GM12878 (cell line): ENCODE measurements at regions not wholly inside any gene's neighbourhood (a gene's known extent, or its start where the extent isn't known, plus 50 kb on each side); places are given as distances from the start of the nearest gene placed in this dataset.

ENCODE experiments used
- ATAC-seq: fragments of 200-7000 bp; cut with Tn5 transposase; 3 replicates; pipeline ENCODE4 v1.9.1; 2020; ENCODE audit warnings: mild to moderate bottlenecking, moderate library complexity
- BruUV-seq: library from RNA; stranded (reverse); fragments of 400-500 nt; replicated peaks from 2 replicates; lab custom pipeline; 2021; lab: Mats Ljungman, UMichigan
- CTCF ChIA-PET: fragments of 300-600 bp; sonication (Branson Sonifier 250); formaldehyde crosslinking; extraction: SDS; loops from one replicate; lab custom pipeline; 2021; ENCODE audit warnings: inconsistent platforms; lab: Yijun Ruan, JAX
- POLR2A ChIA-PET: fragments of 350-600 bp; formaldehyde crosslinking; extraction: SDS; loops from one replicate; lab custom pipeline; 2021; ENCODE audit warnings: inconsistent platforms; lab: Charles Lee
- RAD21 ChIA-PET: fragments of 300-600 bp; sonication (Branson Sonifier 250); formaldehyde crosslinking; loops from one replicate; lab custom pipeline; 2023; ENCODE audit warnings: antibody characterized with exemption; ENCODE audit not compliant: unreplicated experiment; lab: Charles Lee
- SMC1A ChIA-PET: fragments of 300-600 bp; sonication (Branson Sonifier 250); formaldehyde crosslinking; loops from one replicate; lab custom pipeline; 2023; ENCODE audit not compliant: unreplicated experiment, uncharacterized antibody; lab: Charles Lee
- DNase-seq: peaks from one replicate; pipeline ENCODE4 v3.0.0-alpha.2; 2011; ENCODE audit warnings: low read depth, low spot score
- FAIRE-seq: peaks from 3 replicates; lab custom pipeline; 2011; peaks lifted over from hg19 to GRCh38; lab: Jason Lieb, UNC
- H2AFZ ChIP-seq: 2 replicates; pipeline ENCODE4 v1.6.0; 2011; ENCODE audit warnings: low read depth, low read length, control low read depth; ENCODE audit not compliant: control insufficient read depth
- H3K27ac ChIP-seq: 2 replicates; pipeline ENCODE4 v1.5.1; 2011; ENCODE audit warnings: control low read depth; ENCODE audit not compliant: control insufficient read depth, insufficient read depth
- H3K27me3 ChIP-seq, 2 experiments: replicated peaks in 1 of 2; 2 replicates each; pipeline versions ENCODE4 v1.6.0 to v1.6.1; 2011; ENCODE audit warnings: low read length in 1 of 2; ENCODE audit not compliant: control insufficient read depth in 2 of 2, insufficient read depth in 2 of 2
- H3K36me3 ChIP-seq, 2 experiments: 2 replicates each; pipeline ENCODE4 v1.5.1; 2011; ENCODE audit warnings: low read length in 1 of 2; ENCODE audit not compliant: control insufficient read depth in 2 of 2, insufficient read depth in 2 of 2
- H3K4me1 ChIP-seq: 2 replicates; pipeline ENCODE4 v1.6.1; 2011; ENCODE audit warnings: mild to moderate bottlenecking, low read length, moderate library complexity, mixed read lengths; ENCODE audit not compliant: control insufficient read depth, insufficient read depth
- H3K4me2 ChIP-seq: 2 replicates; pipeline ENCODE4 v1.6.0; 2011; ENCODE audit warnings: control low read depth; ENCODE audit not compliant: control insufficient read depth, insufficient read depth
- H3K4me3 ChIP-seq: fragments of 200-600 bp; sonication (generic); 2 replicates; pipeline ENCODE4 v1.5.1; 2016
- H3K79me2 ChIP-seq: 2 replicates; pipeline ENCODE4 v1.6.0; 2011; ENCODE audit warnings: low read length; ENCODE audit not compliant: control insufficient read depth, insufficient read depth
- H3K9ac ChIP-seq: 2 replicates; pipeline ENCODE4 v1.8.0; 2011; ENCODE audit warnings: low read length, control low read depth, mixed read lengths; ENCODE audit not compliant: control insufficient read depth, insufficient read depth
- H3K9me3 ChIP-seq: replicated peaks from 3 replicates; pipeline ENCODE4 v1.5.1; 2011; ENCODE audit warnings: mild to moderate bottlenecking, low read length; ENCODE audit not compliant: control insufficient read depth, insufficient read depth
- H4K20me1 ChIP-seq: 2 replicates; pipeline ENCODE4 v1.6.0; 2011; ENCODE audit not compliant: control insufficient read depth, insufficient read depth
- E2F4 ChIP-seq: IDR thresholded peaks from 2 replicates; pipeline ENCODE4 v1.6.1; 2012; ENCODE audit warnings: low read depth, low read length, improper control_type of control experiment
- E4F1 ChIP-seq: fragments of 450-650 bp; IDR thresholded peaks from 2 replicates; pipeline ENCODE4 v1.6.1; 2018; ENCODE audit warnings: borderline replicate concordance, mild to moderate bottlenecking; ENCODE audit not compliant: partially characterized antibody
- EGR1 ChIP-seq, 2 experiments: IDR thresholded peaks; 1 replicate in 1 of 2; 2 replicates in 1 of 2; pipeline ENCODE4 v1.6.1; 2011 to 2012; ENCODE audit warnings: low read depth in 2 of 2, low read length in 2 of 2, borderline replicate concordance in 1 of 2, mild to moderate bottlenecking in 1 of 2, moderate library complexity in 1 of 2
- EP300 ChIP-seq, 2 experiments: fragments of 150-350 bp in 1 of 2; IDR thresholded peaks; 2 replicates each; pipeline ENCODE4 v1.6.1; 2011 to 2012; ENCODE audit warnings: low read depth in 2 of 2, low read length in 2 of 2, borderline replicate concordance in 1 of 2, improper control_type of control experiment in 1 of 2, inconsistent platforms in 1 of 2; ENCODE audit not compliant: control insufficient read depth in 1 of 2
- IRF4 ChIP-seq: IDR thresholded peaks from 2 replicates; pipeline ENCODE4 v1.6.1; 2011; ENCODE audit warnings: low read depth, low read length
- NR2C2 ChIP-seq: IDR thresholded peaks from 2 replicates; pipeline ENCODE4 v1.6.1; 2011; ENCODE audit warnings: borderline replicate concordance, low read depth; ENCODE audit not compliant: control insufficient read depth, insufficient read length
- NRF1 ChIP-seq: conservative IDR thresholded peaks from 2 replicates; pipeline ENCODE4 v1.6.1; 2011; ENCODE audit warnings: mild to moderate bottlenecking, low read depth, low read length, improper control_type of control experiment
- SIN3A ChIP-seq: IDR thresholded peaks from 2 replicates; pipeline ENCODE4 v1.6.1; 2012; ENCODE audit warnings: low read depth, low read length, improper control_type of control experiment
- SMARCA5 ChIP-seq: fragments of 450-650 bp; IDR thresholded peaks from 2 replicates; pipeline ENCODE4 v1.6.1; 2017; ENCODE audit warnings: mild to moderate bottlenecking
- TBL1XR1 ChIP-seq: IDR thresholded peaks from 2 replicates; pipeline ENCODE4 v1.6.1; 2012; ENCODE audit warnings: low read depth, low read length, improper control_type of control experiment
- ZNF217 ChIP-seq: fragments of 450-650 bp; IDR thresholded peaks from 2 replicates; pipeline ENCODE4 v1.6.1; 2017; ENCODE audit warnings: antibody characterized with exemption, mild to moderate bottlenecking
- WGBS: methylation state at CpG from one replicate; pipeline ENCODE4 v1.1.6; 2016; ENCODE audit warnings: low lambda C conversion rate; ENCODE audit not compliant: insufficient replicate concordance, insufficient coverage; ENCODE audit errors: missing lambda C conversion rate; 5-methylcytosine and 5-hydroxymethylcytosine counted together
- in situ Hi-C: fragments of 300-500 bp; cut with MboI; formaldehyde crosslinking; loops from 9 replicates; pipeline ENCODE4 v1.14.3; 2018; ENCODE audit warnings: mixed read lengths
- intact Hi-C: fragments of 100-400 bp; cut with micrococcal nuclease; formaldehyde crosslinking; loops from one replicate; pipeline ENCODE4 v1.14.2; 2022; ENCODE audit not compliant: unreplicated experiment
- TF ChIP-seq, protein P1 (sequence below): fragments of 450-650 bp; IDR thresholded peaks from 2 replicates; pipeline ENCODE4 v1.6.1; 2017; ENCODE audit warnings: mild to moderate bottlenecking, moderate library complexity
- TF ChIP-seq, protein P2 (sequence below): IDR thresholded peaks from 2 replicates; pipeline ENCODE4 v1.6.1; 2012; ENCODE audit warnings: low read length, inconsistent platforms

DNA sequence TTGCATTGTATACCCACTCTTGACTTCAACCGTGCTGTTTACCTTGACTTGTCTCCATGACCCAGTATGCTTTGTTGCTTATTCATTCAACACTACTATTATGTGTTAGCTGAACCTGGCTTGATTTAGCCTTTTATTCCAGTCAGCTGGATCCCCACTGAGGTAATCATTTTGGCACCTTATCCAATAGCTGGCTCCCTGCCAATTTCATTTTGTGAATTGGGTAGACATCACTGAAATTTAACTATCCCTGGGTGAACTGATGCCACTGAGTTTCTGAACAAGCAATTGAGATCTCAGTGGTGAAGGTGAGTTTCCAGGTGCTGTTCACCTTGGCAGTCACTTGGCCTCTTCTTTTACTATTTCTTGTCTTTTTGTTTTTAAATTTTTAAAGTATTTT, 584.3 kb downstream of the ADCYAP1 start (continued):
- TF ChIP-seq NR2C2: no peak

DNA sequence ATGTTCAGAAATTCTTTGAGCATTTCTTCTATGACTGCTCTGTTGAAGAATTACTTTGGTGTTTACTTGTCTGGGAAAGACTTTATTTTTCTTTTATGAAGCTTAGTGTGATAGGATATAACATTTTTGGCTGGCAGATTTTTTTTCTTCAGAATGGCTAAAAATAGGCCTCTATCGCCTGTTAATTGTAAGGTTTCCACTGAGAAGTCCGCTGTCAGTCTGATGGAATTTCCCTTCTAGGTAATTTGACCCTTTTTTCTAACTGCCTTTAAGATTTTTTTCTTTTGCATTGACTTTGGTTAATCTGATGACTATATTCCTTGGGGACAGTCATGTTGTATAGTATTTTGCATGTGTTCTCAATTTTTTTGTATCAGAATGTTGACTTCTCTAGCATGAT, 590.7 kb downstream of the ADCYAP1 start:
- DNase-seq (no peak), FAIRE-seq (no peak), ATAC-seq (no peak)
- Histone ChIP-seq H3K79me2 (no peaks in the 10 kb centered on the region), H4K20me1 (no peaks in the 10 kb centered on the region), H3K9ac (no peak overlapping the region), H3K36me3 (no peaks in the 10 kb centered on the region), H3K9me3 (no peaks in the 10 kb centered on the region; the same call in 1 of the 3 replicates), H3K4me3 (no peak overlapping the region), H3K27me3 (no peaks in the 10 kb centered on the region; a peak in 1 of 4 replicates), H3K27ac (no peak overlapping the region), H3K4me2 (no peak overlapping the region), H2AFZ (no peak overlapping the region), H3K4me1 (no peaks in the 10 kb centered on the region)
- ChIA-PET CTCF (no interaction called here), POLR2A (no interaction called here), RAD21 (no interaction called here), SMC1A (no interaction called here)
- TF ChIP-seq IRF4 (no peak), TBL1XR1 (no peak), EP300 (IDR thresholded peaks at IDR 0.05; ENCODE audit: borderline replicate concordance in 1 of 2, control insufficient read depth in 1 of 2, low read depth in 2 of 2, low read length in 2 of 2) (no peak), E2F4 (no peak), EGR1 (IDR thresholded peaks at IDR 0.05; ENCODE audit: borderline replicate concordance in 1 of 2, low read depth in 2 of 2, low read length in 2 of 2) (no peak), NRF1 (no peak), SIN3A (no peak), E4F1 (no peak), ZNF217 (no peak), SMARCA5 (no peak)
- TF ChIP-seq, protein P1, sequence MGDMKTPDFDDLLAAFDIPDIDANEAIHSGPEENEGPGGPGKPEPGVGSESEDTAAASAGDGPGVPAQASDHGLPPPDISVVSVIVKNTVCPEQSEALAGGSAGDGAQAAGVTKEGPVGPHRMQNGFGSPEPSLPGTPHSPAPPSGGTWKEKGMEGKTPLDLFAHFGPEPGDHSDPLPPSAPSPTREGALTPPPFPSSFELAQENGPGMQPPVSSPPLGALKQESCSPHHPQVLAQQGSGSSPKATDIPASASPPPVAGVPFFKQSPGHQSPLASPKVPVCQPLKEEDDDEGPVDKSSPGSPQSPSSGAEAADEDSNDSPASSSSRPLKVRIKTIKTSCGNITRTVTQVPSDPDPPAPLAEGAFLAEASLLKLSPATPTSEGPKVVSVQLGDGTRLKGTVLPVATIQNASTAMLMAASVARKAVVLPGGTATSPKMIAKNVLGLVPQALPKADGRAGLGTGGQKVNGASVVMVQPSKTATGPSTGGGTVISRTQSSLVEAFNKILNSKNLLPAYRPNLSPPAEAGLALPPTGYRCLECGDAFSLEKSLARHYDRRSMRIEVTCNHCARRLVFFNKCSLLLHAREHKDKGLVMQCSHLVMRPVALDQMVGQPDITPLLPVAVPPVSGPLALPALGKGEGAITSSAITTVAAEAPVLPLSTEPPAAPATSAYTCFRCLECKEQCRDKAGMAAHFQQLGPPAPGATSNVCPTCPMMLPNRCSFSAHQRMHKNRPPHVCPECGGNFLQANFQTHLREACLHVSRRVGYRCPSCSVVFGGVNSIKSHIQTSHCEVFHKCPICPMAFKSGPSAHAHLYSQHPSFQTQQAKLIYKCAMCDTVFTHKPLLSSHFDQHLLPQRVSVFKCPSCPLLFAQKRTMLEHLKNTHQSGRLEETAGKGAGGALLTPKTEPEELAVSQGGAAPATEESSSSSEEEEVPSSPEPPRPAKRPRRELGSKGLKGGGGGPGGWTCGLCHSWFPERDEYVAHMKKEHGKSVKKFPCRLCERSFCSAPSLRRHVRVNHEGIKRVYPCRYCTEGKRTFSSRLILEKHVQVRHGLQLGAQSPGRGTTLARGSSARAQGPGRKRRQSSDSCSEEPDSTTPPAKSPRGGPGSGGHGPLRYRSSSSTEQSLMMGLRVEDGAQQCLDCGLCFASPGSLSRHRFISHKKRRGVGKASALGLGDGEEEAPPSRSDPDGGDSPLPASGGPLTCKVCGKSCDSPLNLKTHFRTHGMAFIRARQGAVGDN: no peak
- TF ChIP-seq, protein P2, sequence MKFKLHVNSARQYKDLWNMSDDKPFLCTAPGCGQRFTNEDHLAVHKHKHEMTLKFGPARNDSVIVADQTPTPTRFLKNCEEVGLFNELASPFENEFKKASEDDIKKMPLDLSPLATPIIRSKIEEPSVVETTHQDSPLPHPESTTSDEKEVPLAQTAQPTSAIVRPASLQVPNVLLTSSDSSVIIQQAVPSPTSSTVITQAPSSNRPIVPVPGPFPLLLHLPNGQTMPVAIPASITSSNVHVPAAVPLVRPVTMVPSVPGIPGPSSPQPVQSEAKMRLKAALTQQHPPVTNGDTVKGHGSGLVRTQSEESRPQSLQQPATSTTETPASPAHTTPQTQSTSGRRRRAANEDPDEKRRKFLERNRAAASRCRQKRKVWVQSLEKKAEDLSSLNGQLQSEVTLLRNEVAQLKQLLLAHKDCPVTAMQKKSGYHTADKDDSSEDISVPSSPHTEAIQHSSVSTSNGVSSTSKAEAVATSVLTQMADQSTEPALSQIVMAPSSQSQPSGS: no peak
- intact Hi-C loops (no loop called here), in situ Hi-C loops (loop anchor here (25.0 kb wide), 1 partner anchor 633 kb away; no protein-coding TSS in a partner anchor)
- 27% methylated on average over 2 of the region's 2 CpGs for WGBS
- no TSS peak for BruUV-seq
